HG03565 (cell line): ENCODE measurements at regions not wholly inside any gene's neighbourhood (a gene's known extent, or its start where the extent isn't known, plus 50 kb on each side); places are given as distances from the start of the nearest gene placed in this dataset.
A peak's percentile ranks its signal among the peaks of the same experiment; 100 is the strongest.

Experiments
- ATAC-seq: cut with Tn5 transposase; IDR thresholded peaks from one replicate; pipeline ENCODE4 v1.9.1; 2021; ENCODE audit warnings: mild to moderate bottlenecking, moderate library complexity; ENCODE audit not compliant: unreplicated experiment

DNA sequence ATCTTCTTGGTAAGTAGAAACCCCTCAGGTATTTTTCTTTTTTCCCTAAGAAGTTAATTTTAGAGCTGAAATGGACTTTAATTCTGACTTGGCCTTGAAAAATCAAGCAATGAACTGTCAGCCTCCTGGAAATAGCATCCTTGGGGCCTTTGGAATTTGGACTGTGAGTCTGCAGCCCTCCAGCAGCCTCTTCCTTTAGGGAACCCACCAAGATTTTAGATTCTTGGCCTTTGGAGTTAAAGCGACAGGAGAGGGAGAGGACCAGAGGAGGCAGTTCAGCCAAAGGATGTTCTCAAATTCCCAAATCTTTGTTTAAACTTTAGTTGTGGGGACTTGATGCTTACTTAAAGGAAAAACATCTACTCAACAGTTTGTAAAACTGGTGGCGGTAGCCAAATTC is 288.6 kb downstream of the AACS start:
- ATAC-seq: no peak

- ATAC-seq: no peak
These were observed 290.4 kb downstream of the AACS start for GRCh38 chr12:125355614-125356013.

DNA sequence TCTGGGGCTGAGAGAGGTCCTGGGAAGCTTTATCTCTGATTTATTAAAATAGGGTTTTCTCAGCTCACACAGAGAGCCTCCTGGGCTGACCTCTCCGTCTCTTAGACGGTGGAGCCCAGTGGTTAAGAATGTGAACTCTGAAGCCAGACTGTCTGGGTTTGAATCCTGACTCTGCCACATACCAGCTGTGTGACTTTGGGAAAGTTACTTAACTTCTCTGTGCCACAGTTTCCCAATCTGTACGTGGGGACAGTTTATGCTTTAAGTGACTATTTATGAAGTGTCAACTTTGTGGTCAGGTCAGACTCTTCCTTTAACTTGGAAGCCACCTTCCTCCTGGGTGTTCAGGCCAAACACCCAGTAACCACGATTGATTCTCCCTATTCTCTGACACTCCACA is 290.9 kb downstream of the AACS start:
- ATAC-seq: no peak

- ATAC-seq: no peak
These were observed 292.3 kb downstream of the AACS start for GRCh38 chr12:125357561-125357960.

GRCh38 chr12:125360540-125360939 is 295.3 kb downstream of the AACS start:
- ATAC-seq: no peak

- no peak for ATAC-seq
These were observed 305.8 kb downstream of the AACS start for GRCh38 chr12:125371033-125371432.

DNA sequence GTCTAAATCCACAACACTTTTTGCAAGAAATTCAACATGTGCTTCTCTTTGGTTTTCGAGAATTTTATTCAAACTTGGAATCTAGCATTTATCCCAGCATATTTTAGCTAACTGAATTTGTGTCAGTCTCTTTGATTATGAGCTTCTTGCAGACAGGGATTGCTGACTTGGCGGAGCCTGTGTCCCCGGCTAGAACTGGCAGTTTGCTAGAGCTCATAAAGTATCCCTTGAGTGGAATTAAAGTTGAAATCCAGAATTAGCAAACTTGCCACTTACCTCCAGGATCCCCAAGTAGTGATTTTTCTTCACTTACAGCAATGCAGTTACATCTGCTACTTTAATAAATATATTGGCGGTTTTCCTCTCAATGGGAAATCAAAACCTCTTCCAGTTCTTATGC is 306.9 kb downstream of the AACS start:
- no peak for ATAC-seq

DNA sequence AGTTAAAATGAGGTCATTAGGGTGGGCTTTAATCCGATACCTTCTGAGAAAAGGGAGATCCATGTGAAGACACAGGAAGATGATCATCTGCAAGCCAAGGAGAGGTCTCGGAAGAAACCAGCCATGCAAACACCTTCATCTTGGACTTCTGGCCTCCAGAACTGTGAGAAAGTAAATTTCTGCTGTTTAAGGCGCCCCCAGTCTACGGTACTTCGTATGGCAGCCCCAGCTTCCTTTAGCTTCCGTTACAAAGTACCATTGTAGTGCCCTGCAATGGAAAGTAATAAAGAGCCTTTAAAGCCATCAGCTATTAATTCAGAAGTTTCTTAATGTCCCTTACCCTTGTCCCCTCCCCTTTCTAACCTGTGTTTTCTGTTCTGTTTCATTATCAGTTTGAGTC is 308.1 kb downstream of the AACS start:
- ATAC-seq: no peak

- ATAC-seq: no peak
These were observed 311.2 kb downstream of the AACS start for GRCh38 chr12:125376422-125376821.

DNA sequence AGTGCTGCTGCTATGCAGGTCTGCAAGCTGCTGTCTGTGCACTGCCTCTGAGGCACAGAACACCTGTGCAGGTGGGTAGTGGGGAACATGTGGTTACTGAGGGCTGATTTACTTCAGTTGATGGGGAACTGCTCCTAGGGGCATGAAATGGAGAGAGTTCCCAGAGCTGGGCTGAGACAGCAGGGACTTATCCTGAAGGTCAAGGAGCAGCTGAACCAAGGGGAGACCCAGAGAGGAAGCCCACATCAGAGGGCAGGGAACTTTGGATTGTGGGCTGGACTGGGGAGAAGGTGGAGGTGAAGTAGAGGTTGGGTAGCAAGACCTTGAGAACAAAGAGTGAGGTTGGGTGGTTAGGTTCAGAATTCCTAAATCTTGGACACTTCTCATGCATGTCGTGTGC is 311.9 kb downstream of the AACS start:
- no peak for ATAC-seq

GRCh38 chr12:125381373-125381772 is 316.1 kb downstream of the AACS start:
- no peak for ATAC-seq

GRCh38 chr12:125382926-125383325 is 317.7 kb downstream of the AACS start:
- ATAC-seq: no peak

DNA sequence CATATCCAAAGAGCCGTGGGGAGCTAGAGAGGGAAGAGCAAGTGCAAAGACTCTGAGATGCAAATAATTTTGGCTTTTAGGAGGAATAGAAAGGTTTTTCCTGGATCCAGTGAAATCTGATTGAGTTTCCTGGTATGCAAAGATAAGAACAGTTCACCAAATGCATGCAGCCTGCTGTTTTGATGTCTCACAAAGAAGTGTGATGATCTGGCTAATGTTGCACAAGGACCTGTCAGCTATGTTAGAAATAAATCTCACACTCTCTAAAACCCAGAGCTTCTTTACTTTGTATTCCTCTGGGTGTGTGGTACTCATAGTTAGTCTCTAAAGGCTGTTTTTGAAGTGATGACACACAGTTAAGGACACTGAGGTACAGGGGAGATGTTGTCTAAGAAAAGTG is 321.4 kb downstream of the AACS start:
- ATAC-seq: no peak

DNA sequence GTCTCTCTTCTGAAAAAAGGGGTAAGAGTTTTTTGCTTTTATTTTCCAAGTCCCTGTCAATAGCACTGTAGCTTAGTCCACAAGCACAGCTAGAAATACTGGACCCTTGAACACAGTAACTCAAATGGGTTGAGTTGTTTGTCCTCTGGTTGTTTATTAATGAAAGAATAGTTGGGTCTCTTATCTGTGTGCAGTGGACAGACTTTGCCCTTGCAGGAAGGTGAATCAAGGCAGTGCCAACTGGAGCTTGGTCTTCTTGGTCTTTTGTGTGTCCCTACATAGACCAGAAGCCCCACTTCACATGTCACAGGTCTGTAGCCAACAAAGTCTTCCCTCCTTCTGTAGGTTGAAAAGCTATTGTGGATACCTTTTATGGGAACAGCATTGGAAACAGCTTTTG is 322.0 kb downstream of the AACS start:
- ATAC-seq: no peak

GRCh38 chr12:125389061-125389697 is 323.9 kb downstream of the AACS start:
- ATAC-seq: no peak

GRCh38 chr12:125393569-125393968 is 328.3 kb downstream of the AACS start:
- no peak for ATAC-seq

DNA sequence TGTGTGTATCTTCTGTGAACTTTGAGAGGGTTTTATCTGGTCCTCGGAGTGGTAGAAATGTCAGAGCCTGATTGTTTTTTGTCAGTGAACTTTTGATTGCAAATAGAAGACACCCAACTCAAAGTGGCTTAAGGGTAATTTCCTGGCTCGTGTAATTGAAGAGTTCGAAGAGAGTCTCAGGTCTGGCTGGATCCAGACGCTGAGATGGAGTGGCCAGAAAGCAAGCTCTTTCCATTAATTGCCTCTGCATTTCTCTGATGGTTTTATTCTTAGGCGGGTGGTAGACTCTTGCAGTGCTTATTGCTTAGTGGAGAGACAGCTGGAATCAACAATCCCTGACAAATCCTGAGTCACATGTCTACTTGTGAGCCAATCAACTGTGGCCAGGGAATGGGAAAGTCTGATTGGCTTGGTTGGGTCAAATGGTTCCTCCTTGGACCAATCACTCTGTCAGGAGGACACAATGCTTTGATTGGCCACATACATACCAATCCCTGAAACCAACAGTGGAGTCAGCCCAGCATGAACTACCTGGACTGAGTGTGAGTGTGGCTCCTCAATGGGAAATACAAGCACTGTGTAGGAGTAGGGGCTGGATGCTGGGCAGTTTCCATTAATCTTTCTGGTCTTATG is 330.5 kb downstream of the AACS start:
- no peak for ATAC-seq

- ATAC-seq: no peak
These were observed 334.3 kb downstream of the AACS start for GRCh38 chr12:125399489-125399888.

DNA sequence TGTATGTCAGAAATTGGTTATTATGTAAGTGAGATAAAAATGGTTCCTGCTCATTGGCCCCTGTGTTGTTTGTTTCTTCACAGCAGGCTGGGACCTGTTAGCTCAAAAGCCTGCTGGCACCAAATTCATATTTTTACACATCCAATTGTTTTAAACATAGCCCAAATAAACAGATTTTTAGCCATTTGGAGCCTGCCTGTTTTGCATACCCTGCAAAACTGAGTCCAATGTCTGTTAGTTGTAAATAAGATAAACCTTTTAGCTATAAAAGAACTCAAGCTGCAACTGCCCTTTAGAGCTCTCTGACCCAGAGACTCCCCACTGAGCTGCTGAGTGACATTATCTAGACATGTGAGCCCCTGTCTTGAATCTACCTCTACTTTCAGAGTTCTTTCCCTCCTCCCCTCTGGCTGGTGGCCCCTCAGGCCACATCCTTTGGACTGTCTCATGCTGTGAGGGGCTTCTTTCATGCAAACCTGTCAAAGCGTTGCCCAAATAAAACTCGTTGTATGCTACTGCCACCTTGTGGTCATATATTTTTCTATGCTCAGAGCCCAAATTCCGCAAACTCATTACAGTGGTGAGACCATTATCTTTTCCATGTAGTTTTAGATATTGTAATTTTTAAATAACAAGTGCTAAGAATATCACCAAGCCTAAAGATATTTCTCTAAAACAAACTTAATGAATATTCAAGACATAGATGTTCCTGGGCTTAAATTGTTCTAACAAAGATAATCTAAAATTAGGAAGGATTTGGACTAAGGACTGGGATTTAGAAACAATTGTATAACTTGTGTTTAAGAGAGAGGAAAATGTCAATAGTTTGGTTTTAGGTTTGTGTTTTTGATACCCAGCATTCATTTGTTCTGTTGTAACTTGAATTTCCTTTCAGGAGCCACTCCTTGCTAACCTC is 337.9 kb downstream of the AACS start:
- no peak for ATAC-seq

DNA sequence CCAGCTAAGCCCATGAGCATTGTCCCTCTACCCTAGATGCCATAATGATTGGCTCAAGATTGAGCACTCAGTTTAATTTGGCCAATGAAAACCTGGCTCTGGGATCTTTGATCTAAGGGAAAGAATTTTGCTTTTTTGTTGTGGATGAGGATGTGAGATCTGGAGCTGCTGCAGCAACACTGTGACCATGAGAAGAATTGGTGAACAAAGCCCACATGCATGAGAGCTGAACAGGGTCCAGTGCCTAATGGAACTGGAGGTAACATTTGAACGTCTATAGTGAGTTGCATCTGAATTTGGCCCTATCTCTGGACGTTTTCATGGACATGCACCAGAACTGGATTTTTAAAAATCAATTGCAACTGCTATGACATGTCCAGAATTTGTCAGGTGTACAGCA is 338.6 kb downstream of the AACS start:
- no peak for ATAC-seq

DNA sequence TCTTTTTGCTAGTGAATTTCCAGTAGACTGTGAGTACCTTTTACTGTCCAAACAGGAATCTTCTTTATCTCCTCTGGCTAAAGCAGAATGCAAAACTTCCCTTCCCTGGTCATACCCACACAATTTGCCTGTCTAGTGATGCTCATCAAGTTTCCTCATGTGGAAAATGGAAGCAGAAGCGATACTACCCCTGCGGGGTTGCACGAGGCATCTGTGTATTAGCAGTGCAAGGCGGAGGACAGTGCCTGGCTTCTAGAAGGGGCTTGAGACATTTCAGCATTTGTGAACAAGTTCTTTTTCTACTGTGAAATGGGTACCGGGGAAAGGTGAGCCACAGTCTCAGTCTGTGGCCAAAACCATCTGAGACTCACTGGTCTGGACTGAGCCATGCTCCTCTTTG is 340.9 kb downstream of the AACS start:
- ATAC-seq: peak; percentile 98

DNA sequence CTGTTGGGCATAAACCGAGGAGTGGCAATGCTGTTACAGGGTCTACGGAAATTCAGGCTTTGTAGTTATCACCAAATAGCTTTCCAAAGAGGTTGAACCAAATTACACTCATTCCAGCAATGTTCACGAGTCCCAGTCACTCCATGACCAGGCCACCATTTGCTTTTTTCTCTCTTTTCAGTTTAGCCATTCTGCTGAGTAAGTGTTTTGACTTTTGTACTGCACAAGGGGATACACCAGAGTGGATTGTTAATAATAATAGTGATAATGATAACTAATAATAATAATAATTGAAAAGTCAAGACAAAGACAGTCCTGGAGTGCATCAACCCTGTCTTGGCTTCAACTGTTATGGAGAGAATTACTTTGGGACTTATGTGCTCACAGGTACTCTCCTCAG is 343.5 kb downstream of the AACS start:
- no peak for ATAC-seq
